ENCODE measurements at regions not wholly inside any gene's neighbourhood (a gene's known extent, or its start where the extent isn't known, plus 50 kb on each side); places are given as distances from the start of the nearest gene placed in this dataset.
"Not testable (repeated sequence)": the region's sequence is repeated elsewhere in the genome, so short reads cannot be mapped to it uniquely, and the experiment has no call there.

DNA sequence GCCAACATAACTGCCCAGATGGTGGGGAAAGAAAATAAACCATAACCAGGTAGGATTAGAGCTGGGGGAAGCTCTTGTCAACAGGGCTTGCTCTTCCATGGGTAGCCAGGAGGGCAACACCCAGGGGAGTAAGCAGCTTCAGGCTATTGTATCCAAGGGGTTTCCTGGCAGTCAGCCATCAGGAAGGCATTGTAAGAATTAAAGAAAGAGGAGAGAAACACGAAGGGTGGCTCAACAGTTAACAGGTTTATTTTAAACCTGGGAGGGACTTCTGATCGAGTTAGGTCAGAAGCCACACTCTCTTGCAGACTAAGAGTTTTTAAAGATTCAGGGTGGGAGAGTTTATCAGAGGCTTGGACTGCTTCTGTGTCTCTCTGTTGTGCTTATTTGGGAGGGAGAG lies 114.2 kb downstream of the QRSL1 start:
- no peak for DNase-seq (ENCODE audit: low read depth)
- in situ Hi-C loops (cut with HindIII; ENCODE audit: low pct_unique_long_range_greater_than_20kb, low sequenced_read_pairs): no loop called here

DNA sequence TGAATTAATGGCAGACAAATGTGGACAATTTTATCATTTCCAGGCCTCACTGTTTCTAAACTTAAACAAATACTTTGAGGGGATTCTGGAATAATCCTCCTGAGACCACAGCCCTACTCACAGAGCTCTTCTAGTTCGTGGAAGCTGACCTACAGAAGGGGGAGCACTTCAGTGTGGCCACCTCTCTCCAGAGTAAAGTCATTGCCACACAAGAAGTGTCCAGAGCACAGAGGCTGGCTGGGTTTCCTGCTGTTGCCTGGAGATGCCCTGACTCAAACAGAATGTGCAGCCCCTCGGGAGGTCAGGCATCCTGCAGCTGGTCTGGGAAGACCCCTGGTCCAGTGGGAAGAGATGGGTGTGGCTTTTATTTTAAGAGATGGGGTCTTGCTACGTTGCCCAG lies 110.9 kb downstream of the QRSL1 start:
- in situ Hi-C loops (cut with HindIII; ENCODE audit: low pct_unique_long_range_greater_than_20kb, low sequenced_read_pairs): no loop called here
- DNase-seq (ENCODE audit: low read depth): no peak

DNA sequence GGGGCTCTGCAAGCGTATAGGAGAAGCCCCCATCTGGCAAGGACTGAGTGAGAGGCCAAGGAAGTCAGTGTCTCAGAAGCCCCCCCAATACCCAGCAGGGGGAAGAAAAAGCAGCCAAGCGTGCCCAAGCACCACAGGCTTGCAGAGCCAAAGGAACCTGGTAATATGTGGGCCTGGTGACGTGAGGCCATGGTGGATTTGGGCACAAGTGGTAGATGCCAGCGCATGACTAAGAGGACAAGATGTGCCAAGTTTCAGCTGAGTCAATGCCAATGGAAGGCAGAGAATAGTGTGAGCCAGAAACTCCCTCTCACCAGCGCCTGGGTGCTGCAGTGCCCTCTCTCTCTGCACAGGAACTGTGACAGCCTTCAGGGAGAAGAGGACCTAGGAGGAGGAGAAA lies 110.0 kb downstream of the QRSL1 start:
- in situ Hi-C loops (cut with HindIII; ENCODE audit: low pct_unique_long_range_greater_than_20kb, low sequenced_read_pairs): no loop called here
- DNase-seq (ENCODE audit: low read depth): no peak

DNA sequence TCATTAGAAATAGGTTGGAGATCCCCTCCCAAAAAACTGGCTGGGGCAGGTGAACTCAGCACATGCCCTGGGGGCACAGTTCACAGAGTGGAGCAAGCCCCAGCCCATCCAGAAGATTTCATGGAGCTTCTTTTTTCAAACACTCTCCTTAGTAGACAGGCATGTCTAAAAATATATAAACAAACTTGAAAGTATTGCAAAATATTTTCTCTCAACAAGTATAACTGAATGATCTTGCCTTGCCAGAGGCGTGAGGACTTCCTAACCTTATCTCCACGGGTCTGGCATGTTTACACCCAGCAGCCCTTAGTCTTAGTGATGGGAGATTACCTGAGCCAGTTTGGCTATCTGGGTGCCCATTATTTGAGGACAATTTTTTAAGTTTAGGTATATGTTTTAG lies 107.1 kb downstream of the QRSL1 start:
- DNase-seq (ENCODE audit: low read depth): no peak
- in situ Hi-C loops (cut with HindIII; ENCODE audit: low pct_unique_long_range_greater_than_20kb, low sequenced_read_pairs): no loop called here

DNA sequence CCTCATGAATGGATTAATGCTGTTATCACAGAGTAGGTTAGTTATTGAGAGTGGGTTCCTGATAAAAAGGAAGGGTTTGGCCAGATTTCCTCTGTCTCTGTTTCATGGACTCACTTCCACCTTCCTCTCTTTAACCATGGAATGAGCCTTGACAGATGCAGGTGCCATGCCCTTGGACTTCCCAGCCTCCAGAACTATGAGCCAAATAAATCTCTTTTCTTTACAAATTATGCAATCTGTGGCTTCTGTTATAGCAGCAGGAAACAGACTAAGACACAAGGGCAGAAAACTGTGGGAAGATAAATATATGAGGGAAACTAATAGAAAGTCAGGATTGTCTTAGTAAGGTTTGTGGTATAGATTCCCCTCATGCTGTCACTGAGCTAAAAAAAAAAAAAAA lies 106.5 kb downstream of the QRSL1 start:
- in situ Hi-C loops (cut with HindIII; ENCODE audit: low pct_unique_long_range_greater_than_20kb, low sequenced_read_pairs): no loop called here
- no peak for DNase-seq (ENCODE audit: low read depth)

DNA sequence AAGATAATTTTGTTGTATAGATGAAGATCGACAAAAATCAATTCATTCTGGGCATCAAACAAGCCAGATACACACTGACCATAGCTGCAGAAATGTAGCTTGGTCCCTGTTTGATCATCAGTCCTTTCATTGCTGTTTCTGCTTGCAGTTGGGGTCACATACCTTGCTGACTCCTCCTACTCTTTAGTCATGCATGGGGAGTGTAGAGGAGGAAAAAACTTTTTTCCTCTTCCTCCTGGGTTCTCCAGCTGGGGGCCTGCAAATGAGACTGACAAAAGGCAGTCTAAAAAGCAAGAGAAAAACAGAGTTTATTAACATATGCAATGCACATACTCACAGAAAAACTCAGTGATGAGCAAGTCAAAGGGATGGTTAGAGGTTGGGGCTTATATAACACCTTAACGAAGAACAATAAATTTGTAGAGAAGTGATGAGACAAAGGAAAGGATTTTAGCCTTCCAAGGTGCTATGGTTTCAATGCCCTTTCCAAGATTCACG lies 105.8 kb downstream of the QRSL1 start:
- DNase-seq (ENCODE audit: low read depth): no peak
- in situ Hi-C loops (cut with HindIII; ENCODE audit: low pct_unique_long_range_greater_than_20kb, low sequenced_read_pairs): no loop called here

DNA sequence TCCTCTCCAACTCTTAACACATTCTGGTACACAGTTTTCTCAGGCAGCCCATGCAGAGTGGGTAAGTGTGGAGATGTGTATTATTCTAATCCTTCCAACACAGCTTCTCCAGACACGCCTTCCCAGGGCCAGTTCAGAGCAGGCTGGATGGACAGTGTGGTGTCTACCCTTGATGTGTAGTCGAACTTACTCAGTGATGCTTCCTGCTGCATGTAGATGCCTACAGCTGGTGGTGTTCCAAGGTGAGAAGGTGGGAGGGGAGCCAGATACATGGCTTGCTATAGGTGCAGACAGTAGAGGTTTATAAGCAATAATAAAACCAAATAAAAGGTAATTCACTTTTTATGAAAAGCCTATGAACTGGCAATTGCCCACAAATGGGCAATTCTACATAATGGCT lies 104.0 kb downstream of the QRSL1 start:
- in situ Hi-C loops (cut with HindIII; ENCODE audit: low pct_unique_long_range_greater_than_20kb, low sequenced_read_pairs): no loop called here
- no peak for DNase-seq (ENCODE audit: low read depth)

DNA sequence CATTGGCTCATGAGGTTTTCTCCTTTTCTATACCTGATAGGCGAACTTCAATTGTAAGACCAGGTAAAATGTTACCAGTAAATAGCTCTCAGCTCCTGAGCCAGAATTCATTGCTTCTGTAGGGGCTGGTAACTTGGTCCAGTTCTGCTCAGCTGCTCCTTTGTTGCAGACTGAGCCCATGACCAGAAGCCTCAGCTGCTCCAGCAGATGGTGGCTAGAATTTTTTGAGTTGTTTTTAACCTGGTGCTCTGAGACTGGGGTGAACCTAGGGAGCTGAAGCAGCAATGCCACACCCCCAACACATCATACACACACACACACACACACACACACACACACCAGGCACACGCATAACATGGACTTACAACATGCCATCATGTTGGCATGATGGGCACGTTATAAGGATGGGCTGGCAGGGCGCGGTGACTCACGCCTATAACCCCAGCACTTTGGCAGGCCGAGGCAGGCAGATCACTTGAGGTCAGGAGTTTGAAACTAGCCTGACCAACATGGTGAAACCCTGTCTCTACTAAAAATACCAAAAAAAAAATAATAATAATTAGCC lies 103.1 kb downstream of the QRSL1 start:
- DNase-seq (ENCODE audit: low read depth): no peak
- in situ Hi-C loops (cut with HindIII; ENCODE audit: low pct_unique_long_range_greater_than_20kb, low sequenced_read_pairs): no loop called here

DNA sequence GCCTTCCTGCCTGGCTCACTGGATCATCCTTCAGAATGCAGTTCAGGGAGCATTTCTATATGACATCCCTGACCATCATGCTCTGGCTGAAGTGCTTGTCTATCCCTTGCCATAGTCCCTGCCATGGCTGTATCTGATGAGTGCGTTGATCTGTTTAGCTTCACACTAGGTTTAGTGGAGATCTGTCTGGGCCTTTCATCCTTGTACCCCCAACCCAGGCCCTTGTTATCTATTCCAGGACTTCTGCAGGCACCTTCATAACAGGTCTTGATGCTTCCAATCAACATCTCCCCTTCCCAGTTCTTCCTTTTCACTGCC lies 102.4 kb downstream of the QRSL1 start:
- no peak for DNase-seq (ENCODE audit: low read depth)
- in situ Hi-C loops (cut with HindIII; ENCODE audit: low pct_unique_long_range_greater_than_20kb, low sequenced_read_pairs): no loop called here

DNA sequence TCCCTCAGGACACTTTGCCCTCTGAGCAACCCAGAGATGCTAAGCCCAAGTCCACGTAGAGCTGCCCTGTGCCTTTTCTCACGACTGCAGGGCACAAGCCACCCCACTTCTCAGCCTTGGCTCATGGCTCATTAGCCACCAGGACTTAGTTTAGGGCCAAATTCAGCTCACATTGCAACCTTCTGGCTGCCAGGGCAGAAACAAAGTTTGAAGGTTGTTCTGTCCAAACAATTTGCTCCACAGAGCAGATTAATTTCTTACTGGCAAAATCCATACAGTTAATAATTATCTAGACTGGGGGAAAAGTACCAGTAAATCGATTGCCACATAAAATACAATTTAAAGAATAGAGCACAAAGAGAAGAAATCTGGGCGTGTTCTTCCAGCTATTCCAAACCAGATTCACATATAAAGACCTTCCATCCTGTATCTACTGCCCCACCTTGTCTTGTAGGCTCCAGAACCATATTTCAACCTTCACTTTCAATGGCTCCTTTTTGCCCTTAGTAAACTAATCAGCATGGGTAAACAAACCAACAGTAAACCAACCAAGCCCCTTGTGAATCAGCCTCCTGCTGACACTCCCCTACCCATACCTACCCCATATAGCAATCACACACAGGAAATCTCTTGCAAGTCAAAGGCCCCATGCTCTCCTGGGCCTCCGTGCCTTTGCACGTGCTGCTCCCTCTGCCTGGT lies 101.9 kb downstream of the QRSL1 start:
- in situ Hi-C loops (cut with HindIII; ENCODE audit: low pct_unique_long_range_greater_than_20kb, low sequenced_read_pairs): no loop called here
- DNase-seq (ENCODE audit: low read depth): peak; percentile 96

DNA sequence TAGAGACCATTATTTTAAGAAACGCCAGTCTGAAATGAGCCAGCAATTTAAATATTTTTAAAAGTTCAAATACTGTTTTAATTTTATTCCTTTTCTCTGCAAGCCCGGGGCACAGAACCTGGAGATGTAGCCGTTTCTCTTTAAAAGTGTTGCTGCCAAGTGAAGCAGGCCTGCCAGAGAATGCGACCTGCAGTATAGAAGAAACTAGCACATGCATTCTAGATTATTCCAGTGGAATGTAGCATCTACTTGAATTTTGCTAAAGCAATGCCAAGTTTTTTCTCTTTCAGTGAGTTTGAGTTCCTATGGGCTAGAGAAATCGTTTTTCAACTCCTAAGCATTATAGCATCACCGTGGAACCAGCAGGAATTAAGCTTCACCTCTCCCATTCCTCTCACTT lies 101.3 kb downstream of the QRSL1 start:
- in situ Hi-C loops (cut with HindIII; ENCODE audit: low pct_unique_long_range_greater_than_20kb, low sequenced_read_pairs): no loop called here
- no peak for DNase-seq (ENCODE audit: low read depth)

DNA sequence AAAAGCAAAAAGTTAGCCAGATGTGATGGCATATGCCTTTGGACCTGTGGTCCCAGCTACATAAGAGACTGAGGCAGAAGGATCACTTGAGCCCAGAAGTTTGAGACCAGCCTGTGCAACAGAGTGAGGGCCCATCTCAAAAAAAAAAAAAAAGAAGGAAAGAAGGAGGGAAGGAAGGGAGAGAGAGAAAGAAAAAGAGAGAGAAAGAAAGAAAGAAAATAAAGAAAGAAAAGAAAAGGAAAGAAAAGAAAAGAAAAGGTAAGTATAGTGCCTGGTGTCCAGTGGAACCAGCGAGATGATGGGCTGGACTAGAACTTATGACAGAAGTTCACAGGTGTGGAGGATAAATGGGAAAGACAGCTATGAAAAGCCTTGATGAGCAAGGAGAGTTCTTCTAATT lies 100.9 kb downstream of the QRSL1 start:
- in situ Hi-C loops (cut with HindIII; ENCODE audit: low pct_unique_long_range_greater_than_20kb, low sequenced_read_pairs): no loop called here
- no peak for DNase-seq (ENCODE audit: low read depth)

DNA sequence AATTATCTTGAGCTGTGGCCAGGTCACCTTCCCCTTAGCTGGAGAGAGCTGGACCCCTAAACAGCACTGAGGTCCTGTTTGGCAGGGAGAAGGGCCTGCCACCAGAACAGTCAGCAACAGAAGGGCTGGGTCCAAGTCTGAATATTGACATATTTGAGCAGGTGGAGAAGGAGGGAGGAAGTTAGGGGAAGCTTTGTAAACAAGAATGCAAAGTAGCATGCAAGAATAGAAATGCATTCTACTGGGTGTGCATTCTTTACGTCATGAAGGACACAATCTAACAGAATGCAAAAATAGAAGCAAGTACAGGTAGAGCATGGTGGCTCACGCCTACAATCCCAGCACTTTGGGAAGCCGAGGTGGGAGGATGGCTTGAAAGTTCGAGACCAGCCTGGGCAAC lies 100.5 kb downstream of the QRSL1 start:
- DNase-seq (ENCODE audit: low read depth): no peak
- in situ Hi-C loops (cut with HindIII; ENCODE audit: low pct_unique_long_range_greater_than_20kb, low sequenced_read_pairs): no loop called here

DNA sequence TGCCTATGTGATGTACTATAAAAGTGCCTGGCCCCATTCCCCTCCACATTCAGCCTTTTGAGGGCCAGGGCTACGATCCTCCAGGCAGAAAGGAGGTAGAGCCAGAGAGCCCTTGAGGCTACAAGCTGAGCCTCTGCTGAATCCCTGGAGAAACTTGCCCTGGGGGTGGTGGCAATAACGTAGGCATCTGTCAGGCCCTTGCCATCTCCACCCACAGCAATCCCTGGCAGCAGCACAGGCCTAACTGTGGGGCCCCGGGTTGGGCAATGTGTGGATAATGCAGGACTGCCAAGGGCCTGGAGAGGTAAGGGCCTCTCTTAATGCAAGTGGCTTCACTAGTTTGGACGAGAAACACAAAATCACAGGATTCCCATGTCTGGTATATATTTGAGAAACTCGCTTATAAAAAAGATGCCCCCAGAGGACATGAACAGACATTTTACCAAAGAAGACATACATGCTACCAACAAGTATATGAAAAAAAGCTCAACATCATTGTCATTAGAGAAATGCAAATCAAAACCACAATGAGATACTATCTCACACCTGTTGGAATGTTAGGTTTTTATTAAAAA lies 99.0 kb downstream of the QRSL1 start:
- in situ Hi-C loops (cut with HindIII; ENCODE audit: low pct_unique_long_range_greater_than_20kb, low sequenced_read_pairs): no loop called here
- DNase-seq (ENCODE audit: low read depth): no peak

DNA sequence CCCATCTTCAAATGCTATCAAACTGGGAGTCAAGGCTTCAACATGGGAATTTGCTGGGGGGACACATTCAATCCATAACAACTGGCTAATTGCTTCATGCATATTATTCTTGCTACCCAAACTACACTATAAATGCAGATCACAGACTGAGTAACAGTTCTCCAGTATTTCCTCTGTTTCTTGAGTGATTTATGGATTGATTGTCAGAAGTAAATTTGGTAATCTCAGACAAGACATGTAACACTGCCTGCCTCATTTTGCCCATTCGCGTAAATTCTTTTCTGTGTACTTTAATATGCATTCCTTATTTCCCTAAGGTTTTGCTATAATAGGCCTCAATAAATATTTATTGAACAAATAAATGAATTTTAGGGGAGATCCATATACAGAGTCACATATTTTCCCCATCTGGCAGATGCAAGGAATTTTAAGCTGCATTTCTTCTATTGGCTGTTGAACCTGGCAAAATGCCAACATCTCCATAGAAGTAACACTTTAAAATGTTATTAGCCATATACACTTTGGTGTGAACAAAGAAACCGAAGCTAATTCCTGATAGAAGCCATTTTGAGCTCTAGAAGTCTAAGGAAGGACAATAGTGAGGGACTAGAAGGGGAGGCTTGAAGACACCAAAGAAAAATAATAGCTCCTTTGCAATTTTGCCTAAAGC lies 98.2 kb downstream of the QRSL1 start:
- in situ Hi-C loops (cut with HindIII; ENCODE audit: low pct_unique_long_range_greater_than_20kb, low sequenced_read_pairs): no loop called here
- DNase-seq (ENCODE audit: low read depth): no peak

DNA sequence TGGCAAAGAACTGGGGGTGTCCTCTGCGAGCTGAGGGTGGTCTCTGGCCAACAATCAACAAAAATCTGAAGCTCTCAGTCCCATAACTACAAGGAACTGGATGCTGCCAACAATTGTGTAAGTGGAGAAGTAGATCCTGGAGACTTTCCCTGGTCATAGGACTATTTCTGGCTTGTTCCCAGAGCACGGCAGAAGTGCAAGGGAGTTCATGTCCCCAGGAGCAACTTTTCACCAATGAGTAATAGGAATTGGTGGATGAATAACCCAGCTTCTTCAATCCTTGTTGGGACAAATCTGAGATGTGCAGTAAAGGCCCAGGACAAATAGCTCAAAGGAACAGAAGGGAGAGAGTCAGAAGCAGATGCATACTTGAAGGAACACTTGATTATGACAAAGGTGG lies 95.5 kb downstream of the QRSL1 start:
- in situ Hi-C loops (cut with HindIII; ENCODE audit: low pct_unique_long_range_greater_than_20kb, low sequenced_read_pairs): no loop called here
- DNase-seq (ENCODE audit: low read depth): peak; percentile 97

DNA sequence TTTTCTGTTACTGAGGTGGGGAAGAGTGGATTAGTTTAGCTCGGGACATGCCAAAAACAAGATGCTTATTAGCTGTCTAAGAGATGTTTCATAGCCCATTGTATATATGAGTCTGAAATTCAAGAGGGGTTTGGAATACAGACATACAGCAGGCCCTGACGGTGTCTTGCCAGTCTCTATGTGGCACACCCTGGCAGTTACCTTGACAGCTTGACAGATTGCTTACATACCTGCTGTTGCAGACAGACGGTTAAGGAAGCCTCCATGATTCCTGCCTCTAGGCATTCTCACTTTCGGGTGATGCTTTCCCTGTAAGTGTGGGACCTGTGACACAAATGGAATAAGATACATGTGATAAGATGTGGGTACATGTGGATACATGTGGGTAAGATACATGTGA lies 95.0 kb downstream of the QRSL1 start:
- DNase-seq (ENCODE audit: low read depth): no peak
- in situ Hi-C loops (cut with HindIII; ENCODE audit: low pct_unique_long_range_greater_than_20kb, low sequenced_read_pairs): no loop called here

DNA sequence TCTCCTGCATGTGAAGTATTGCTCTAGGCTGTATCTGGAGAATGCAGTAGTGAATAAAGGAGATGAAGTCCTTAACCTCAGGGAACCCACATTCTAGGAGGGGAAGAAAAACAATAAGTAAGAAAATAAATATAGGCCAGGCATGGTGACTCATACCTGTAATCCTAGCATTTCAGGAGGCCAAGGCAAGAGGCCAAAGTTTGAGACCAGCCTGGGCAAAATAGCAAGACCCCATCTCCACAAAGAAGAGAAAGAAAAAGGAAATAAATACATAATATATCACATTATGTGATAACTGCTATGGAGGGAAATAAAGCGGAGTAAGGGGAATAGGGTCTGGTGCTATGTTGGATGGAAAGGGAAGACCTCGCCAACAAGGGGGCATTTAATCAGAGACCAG lies 94.0 kb downstream of the QRSL1 start:
- in situ Hi-C loops (cut with HindIII; ENCODE audit: low pct_unique_long_range_greater_than_20kb, low sequenced_read_pairs): not testable (repeated sequence)
- peak; percentile 50 for DNase-seq (ENCODE audit: low read depth)

DNA sequence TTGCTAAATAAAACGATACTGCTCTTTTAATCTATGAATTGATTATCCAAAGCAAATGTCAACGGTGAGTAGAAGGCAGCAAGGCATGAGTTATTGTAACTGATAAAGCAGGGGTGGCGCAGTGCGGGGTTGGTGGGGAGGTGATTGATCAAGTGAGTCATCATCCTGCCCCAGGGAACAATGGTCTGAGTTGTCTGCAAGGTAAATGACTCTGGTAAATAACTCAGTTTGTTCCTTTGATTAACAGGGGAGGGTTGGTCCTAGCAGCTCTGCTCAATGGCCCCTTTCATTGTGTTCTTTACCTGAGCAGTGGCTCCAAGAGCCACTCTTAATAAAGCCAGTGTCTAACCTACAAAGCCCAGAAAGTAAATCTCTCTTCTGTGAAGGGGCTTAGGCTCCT lies 91.8 kb downstream of the QRSL1 start:
- DNase-seq (ENCODE audit: low read depth); in situ Hi-C loops (cut with HindIII; ENCODE audit: low pct_unique_long_range_greater_than_20kb, low sequenced_read_pairs): not testable (repeated sequence)

Measured in Caki2 (cell line).